ENCODE measurements at regions not wholly inside any gene's neighbourhood (a gene's known extent, or its start where the extent isn't known, plus 50 kb on each side); places are given as distances from the start of the nearest gene placed in this dataset.
"Not testable (repeated sequence)": the region's sequence is repeated elsewhere in the genome, so short reads cannot be mapped to it uniquely, and the experiment has no call there.

GRCh38 chrX:39067866-39068265 lies 266.6 kb downstream of the MID1IP1 start:
- H3K27ac Mint-ChIP-seq (ENCODE audit: unreplicated experiment), result no peak overlapping the region
- no peaks in the 10 kb centered on the region for H3K4me1 Mint-ChIP-seq (ENCODE audit: low read depth, unreplicated experiment)
- intact Hi-C loops (cut with micrococcal nuclease; ENCODE audit: unreplicated experiment), result no loop called here
- no peaks in the 10 kb centered on the region for H3K27me3 Mint-ChIP-seq (ENCODE audit: unreplicated experiment)
- DNase-seq, result no peak
- H3K4me3 Mint-ChIP-seq (ENCODE audit: low read depth, unreplicated experiment), result no peak overlapping the region
- no peaks in the 10 kb centered on the region for H3K36me3 Mint-ChIP-seq (ENCODE audit: insufficient read depth, unreplicated experiment)
- no peak for TF ChIP-seq CTCF (IDR thresholded peaks at IDR 0.05; ENCODE audit: unreplicated experiment)
- CTCF ChIA-PET, result no interaction called here
- BruUV-seq (replicated peaks), result no TSS peak
- no peaks in the 10 kb centered on the region for H3K9me3 Mint-ChIP-seq (ENCODE audit: low read depth, unreplicated experiment)

- intact Hi-C loops (cut with micrococcal nuclease; ENCODE audit: unreplicated experiment); CTCF ChIA-PET; H3K36me3 Mint-ChIP-seq (ENCODE audit: insufficient read depth, unreplicated experiment); H3K4me1 Mint-ChIP-seq (ENCODE audit: low read depth, unreplicated experiment); DNase-seq; BruUV-seq (replicated peaks); H3K27ac Mint-ChIP-seq (ENCODE audit: unreplicated experiment); H3K9me3 Mint-ChIP-seq (ENCODE audit: low read depth, unreplicated experiment); H3K27me3 Mint-ChIP-seq (ENCODE audit: unreplicated experiment); H3K4me3 Mint-ChIP-seq (ENCODE audit: low read depth, unreplicated experiment): not testable (repeated sequence)
Measured at GRCh38 chrX:39068634-39069033, 267.4 kb downstream of the MID1IP1 start.

GRCh38 chrX:39070009-39070408 lies 268.8 kb downstream of the MID1IP1 start:
- Mint-ChIP-seq H3K27me3 (ENCODE audit: unreplicated experiment) (no peaks in the 10 kb centered on the region), H3K4me3 (ENCODE audit: low read depth, unreplicated experiment) (no peak overlapping the region), H3K36me3 (ENCODE audit: insufficient read depth, unreplicated experiment) (no peaks in the 10 kb centered on the region), H3K4me1 (ENCODE audit: low read depth, unreplicated experiment) (no peaks in the 10 kb centered on the region), H3K27ac (ENCODE audit: unreplicated experiment) (no peak overlapping the region), H3K9me3 (ENCODE audit: low read depth, unreplicated experiment) (no peaks in the 10 kb centered on the region)
- intact Hi-C loops (cut with micrococcal nuclease; ENCODE audit: unreplicated experiment), result no loop called here
- DNase-seq, result no peak
- CTCF ChIA-PET, result no interaction called here
- BruUV-seq (replicated peaks), result no TSS peak
- no peak for TF ChIP-seq CTCF (IDR thresholded peaks at IDR 0.05; ENCODE audit: unreplicated experiment)

GRCh38 chrX:39073131-39073530 lies 271.9 kb downstream of the MID1IP1 start:
- BruUV-seq (replicated peaks), result no TSS peak
- no peak for DNase-seq
- intact Hi-C loops (cut with micrococcal nuclease; ENCODE audit: unreplicated experiment), result no loop called here
- Mint-ChIP-seq H3K4me1 (ENCODE audit: low read depth, unreplicated experiment) (no peaks in the 10 kb centered on the region), H3K4me3 (ENCODE audit: low read depth, unreplicated experiment) (no peak overlapping the region), H3K27me3 (ENCODE audit: unreplicated experiment) (no peaks in the 10 kb centered on the region), H3K9me3 (ENCODE audit: low read depth, unreplicated experiment) (no peaks in the 10 kb centered on the region), H3K27ac (ENCODE audit: unreplicated experiment) (no peak overlapping the region), H3K36me3 (ENCODE audit: insufficient read depth, unreplicated experiment) (no peaks in the 10 kb centered on the region)
- TF ChIP-seq CTCF (IDR thresholded peaks at IDR 0.05; ENCODE audit: unreplicated experiment), result no peak
- CTCF ChIA-PET, result no interaction called here

- CTCF ChIA-PET, result no interaction called here
- Mint-ChIP-seq H3K27me3 (ENCODE audit: unreplicated experiment) (no peaks in the 10 kb centered on the region), H3K9me3 (ENCODE audit: low read depth, unreplicated experiment) (peaks cover 2% of the 10 kb centered on the region), H3K4me1 (ENCODE audit: low read depth, unreplicated experiment) (no peaks in the 10 kb centered on the region), H3K36me3 (ENCODE audit: insufficient read depth, unreplicated experiment) (no peaks in the 10 kb centered on the region), H3K27ac (ENCODE audit: unreplicated experiment) (no peak overlapping the region), H3K4me3 (ENCODE audit: low read depth, unreplicated experiment) (no peak overlapping the region)
- DNase-seq, result no peak
- intact Hi-C loops (cut with micrococcal nuclease; ENCODE audit: unreplicated experiment), result no loop called here
- no peak for TF ChIP-seq CTCF (IDR thresholded peaks at IDR 0.05; ENCODE audit: unreplicated experiment)
- no TSS peak for BruUV-seq (replicated peaks)
Measured at GRCh38 chrX:39096599-39096998, 295.3 kb downstream of the MID1IP1 start.

Measured in Calu3 (cell line).